Ascending aorta (tissue), 2 donors: ENCODE measurements at regions not wholly inside any gene's neighbourhood (a gene's known extent, or its start where the extent isn't known, plus 50 kb on each side); places are given as distances from the start of the nearest gene placed in this dataset.

Experiments used
- DNase-seq, 2 donors: peaks; one replicate each; pipeline ENCODE4 v3.0.0-alpha.2; 2019; ENCODE audit warnings: low spot score in 2 of 2
- H3K27ac ChIP-seq, 2 donors: fragments of 200-600 bp; sonication (generic); one replicate each; pipeline ENCODE4 v1.5.1; 2016 to 2017; ENCODE audit warnings: mild to moderate bottlenecking in 1 of 2
- H3K27me3 ChIP-seq: fragments of 200-600 bp; sonication (generic); one replicate; pipeline ENCODE4 v1.5.1; 2017
- H3K36me3 ChIP-seq, 2 donors: fragments of 200-600 bp; sonication (generic); one replicate each; pipeline ENCODE4 v1.5.1; 2016
- H3K4me1 ChIP-seq, 2 donors: fragments of 200-600 bp; sonication (generic); one replicate each; pipeline ENCODE4 v1.5.1; 2016 to 2017; ENCODE audit warnings: mild to moderate bottlenecking in 1 of 2
- H3K4me3 ChIP-seq, 2 donors: fragments of 200-600 bp; sonication (generic); one replicate each; pipeline ENCODE4 v1.5.1; 2016 to 2017; ENCODE audit warnings: mild to moderate bottlenecking in 1 of 2
- H3K9me3 ChIP-seq, 2 donors: fragments of 200-600 bp; sonication (generic); one replicate each; pipeline ENCODE4 v1.5.1; 2016
- CTCF ChIP-seq, 3 experiments: fragments of 200-600 bp in 2 of 3; fragments of 450-650 bp in 1 of 3; sonication (generic) in 2 of 3; IDR thresholded peaks; one replicate each; pipeline ENCODE4 v1.5.1; 2016 to 2019; ENCODE audit warnings: antibody characterized with exemption in 3 of 3, mild to moderate bottlenecking in 1 of 3, moderate library complexity in 1 of 3
- intact Hi-C: fragments of 100-400 bp; cut with DNase I; formaldehyde crosslinking; loops from one replicate; pipeline ENCODE4 v1.15.1; 2023

GRCh38 chr21:35396655-35397054 lies 347.6 kb upstream of the RUNX1 start:
- no peaks in the 10 kb centered on the region for H3K4me1 ChIP-seq
- TF ChIP-seq CTCF (IDR thresholded peaks at IDR 0.05), result no peak
- intact Hi-C loops, result no loop called here
- no peak for DNase-seq
- no peaks in the 10 kb centered on the region for H3K36me3 ChIP-seq
- H3K9me3 ChIP-seq, result no peaks in the 10 kb centered on the region
- no peaks in the 10 kb centered on the region for H3K27me3 ChIP-seq
- H3K27ac ChIP-seq, result no peak overlapping the region
- H3K4me3 ChIP-seq, result no peak overlapping the region

GRCh38 chr21:35395728-35396127 lies 346.6 kb upstream of the RUNX1 start:
- no peaks in the 10 kb centered on the region for H3K4me1 ChIP-seq
- no peak for TF ChIP-seq CTCF (IDR thresholded peaks at IDR 0.05)
- DNase-seq, result no peak

DNA sequence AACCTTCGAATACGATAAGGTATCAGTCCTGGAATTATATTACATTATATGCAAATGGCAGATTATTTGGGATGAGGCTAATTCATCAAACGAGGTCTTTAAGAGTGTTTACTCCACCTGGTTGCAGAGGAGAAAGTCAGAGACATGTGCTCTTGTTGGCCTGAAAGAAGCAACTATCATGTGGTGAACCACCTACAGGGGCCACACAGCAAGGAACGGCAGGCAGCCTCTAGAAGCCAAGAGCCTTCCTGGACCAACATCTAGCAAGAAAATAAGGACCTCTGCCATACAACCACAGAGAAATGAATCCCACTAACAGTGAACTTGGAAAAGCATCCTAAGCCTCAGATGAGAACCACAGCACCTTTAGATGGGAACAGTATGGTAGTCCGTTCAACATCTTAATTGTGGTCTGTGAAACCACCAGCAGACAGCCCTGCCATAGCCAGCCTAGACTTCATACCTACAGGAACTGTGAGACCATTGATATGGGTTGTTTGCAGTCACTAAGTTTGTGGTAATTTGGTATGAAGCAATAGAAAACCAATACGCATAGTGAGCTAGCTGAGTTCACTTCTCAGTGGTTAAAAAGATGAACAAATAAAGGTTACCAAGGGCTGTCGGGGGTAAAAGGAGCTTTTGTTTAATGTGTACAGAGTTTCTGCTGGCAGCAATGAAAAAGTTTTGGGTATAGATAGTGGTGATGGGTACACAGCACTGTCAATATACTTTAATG lies 345.7 kb upstream of the RUNX1 start:
- no peaks in the 10 kb centered on the region for H3K36me3 ChIP-seq
- intact Hi-C loops, result no loop called here
- H3K9me3 ChIP-seq, result no peaks in the 10 kb centered on the region
- no peak overlapping the region for H3K4me3 ChIP-seq
- no peak for DNase-seq
- no peaks in the 10 kb centered on the region for H3K4me1 ChIP-seq
- no peak overlapping the region for H3K27ac ChIP-seq
- TF ChIP-seq CTCF (IDR thresholded peaks at IDR 0.05), result no peak
- H3K27me3 ChIP-seq, result no peaks in the 10 kb centered on the region

More at GRCh38 chr21:35395728-35396127, 346.6 kb upstream of the RUNX1 start:
- no peak overlapping the region for H3K27ac ChIP-seq
- no peaks in the 10 kb centered on the region for H3K36me3 ChIP-seq
- H3K4me3 ChIP-seq, result no peak overlapping the region
- intact Hi-C loops, result no loop called here
- H3K27me3 ChIP-seq, result no peaks in the 10 kb centered on the region
- H3K9me3 ChIP-seq, result no peaks in the 10 kb centered on the region

DNA sequence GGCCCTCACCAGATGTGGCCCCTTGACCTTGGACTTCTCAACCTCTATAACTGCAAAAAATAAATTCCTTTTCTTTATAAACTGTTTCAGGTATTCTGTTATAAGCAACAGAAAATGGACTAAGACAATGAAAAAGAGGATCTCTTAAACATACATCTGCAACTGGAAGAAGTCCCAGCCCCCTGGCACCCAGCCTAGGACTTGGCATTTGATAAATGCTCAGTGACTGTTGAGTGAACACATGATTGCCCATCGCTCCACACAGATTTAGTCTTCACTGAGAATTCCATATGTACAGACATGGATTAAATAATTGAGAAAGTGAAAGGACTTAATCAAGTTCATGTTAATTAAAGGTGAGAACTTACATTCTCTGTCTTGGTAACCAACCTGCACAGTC lies 344.9 kb upstream of the RUNX1 start:
- no peaks in the 10 kb centered on the region for H3K36me3 ChIP-seq
- no peak overlapping the region for H3K27ac ChIP-seq
- no peaks in the 10 kb centered on the region for H3K27me3 ChIP-seq
- no peak overlapping the region for H3K4me3 ChIP-seq
- intact Hi-C loops, result no loop called here
- no peaks in the 10 kb centered on the region for H3K9me3 ChIP-seq
- H3K4me1 ChIP-seq, result no peaks in the 10 kb centered on the region
- no peak for DNase-seq
- TF ChIP-seq CTCF (IDR thresholded peaks at IDR 0.05), result no peak

DNA sequence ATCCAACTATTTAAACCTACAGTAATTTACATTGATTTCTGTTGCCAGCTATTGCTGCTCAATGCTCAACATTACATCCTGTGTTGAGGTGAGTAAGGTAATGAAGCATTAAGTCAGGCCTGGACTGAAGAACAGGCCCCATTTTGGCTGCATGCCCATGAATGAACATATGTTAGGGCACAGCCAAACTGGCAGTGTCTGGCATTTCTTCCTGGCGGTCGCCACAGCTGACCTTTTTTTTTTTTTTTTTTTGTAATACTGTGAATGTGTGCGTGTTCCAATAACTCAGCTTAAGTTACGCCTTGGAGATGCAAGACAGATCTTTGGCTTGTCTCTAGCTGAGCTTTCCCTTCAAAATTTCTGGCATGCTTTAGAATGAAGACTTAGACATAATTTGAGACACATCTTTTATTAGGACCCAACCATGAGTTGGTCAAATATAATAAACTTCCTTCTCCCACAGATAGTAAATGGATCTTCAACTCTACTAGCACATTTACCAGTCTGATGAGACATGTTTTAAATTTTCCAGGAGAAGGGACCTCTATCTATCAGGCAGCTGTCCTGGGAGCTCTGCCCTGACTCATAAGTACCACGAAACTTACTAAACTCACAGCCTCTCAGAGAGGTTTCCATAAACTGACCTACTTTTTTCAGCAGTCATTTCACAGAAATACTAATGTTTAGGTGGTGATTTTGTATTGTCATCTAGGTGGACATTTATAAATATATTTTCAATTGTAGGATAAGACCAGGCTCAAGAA lies 341.1 kb upstream of the RUNX1 start:
- H3K4me1 ChIP-seq, result no peaks in the 10 kb centered on the region
- no peaks in the 10 kb centered on the region for H3K36me3 ChIP-seq
- H3K4me3 ChIP-seq, result no peak overlapping the region
- TF ChIP-seq CTCF (IDR thresholded peaks at IDR 0.05), result no peak
- H3K27me3 ChIP-seq, result no peaks in the 10 kb centered on the region
- H3K27ac ChIP-seq, result no peak overlapping the region
- no peaks in the 10 kb centered on the region for H3K9me3 ChIP-seq
- intact Hi-C loops, result no loop called here
- DNase-seq, result no peak
